ENCODE measurements at regions not wholly inside any gene's neighbourhood (a gene's known extent, or its start where the extent isn't known, plus 50 kb on each side); places are given as distances from the start of the nearest gene placed in this dataset.

DNA sequence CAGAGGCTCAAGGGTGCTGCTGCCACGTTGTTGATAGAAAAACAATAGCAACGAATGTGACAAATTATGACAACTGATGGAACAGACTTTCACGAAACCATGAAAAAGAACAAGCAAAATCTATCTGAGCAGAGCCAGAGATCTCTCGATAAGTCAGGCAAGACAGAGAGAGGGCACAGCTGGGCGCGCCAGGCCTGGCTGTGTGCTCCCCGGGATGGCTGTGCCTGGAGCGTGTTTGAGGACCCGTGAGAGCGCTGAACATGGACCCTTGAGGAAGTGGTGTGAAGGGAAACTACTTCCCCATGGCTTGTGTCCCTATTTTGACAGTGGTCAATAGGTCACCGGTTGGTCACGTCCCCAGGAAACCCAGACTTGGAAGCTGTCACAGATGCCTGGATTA, 83.1 kb upstream of the FGF3 start:
- Histone ChIP-seq H3K27ac (ENCODE audit: low read length) (no peak overlapping the region), H3K9me3 (ENCODE audit: insufficient read depth, low read length) (no peaks in the 10 kb centered on the region), H3K4me1 (ENCODE audit: low read length) (no peaks in the 10 kb centered on the region), H3K27me3 (ENCODE audit: low read depth, low read length) (0 out of 2 replicates have a peak, but pooled peaks cover 5% of the 10 kb centered on the region), H3K4me2 (ENCODE audit: low read length) (no peak overlapping the region), H4K20me1 (ENCODE audit: insufficient read depth, low read length) (no peaks in the 10 kb centered on the region), H3K9ac (ENCODE audit: low read length) (no peak overlapping the region), H2AFZ (ENCODE audit: low read depth, low read length) (no peak overlapping the region), H3K36me3 (replicated peaks; ENCODE audit: low read depth, low read length) (no peaks in the 10 kb centered on the region), H3K4me3 (ENCODE audit: low read length) (no peak overlapping the region), H3K79me2 (ENCODE audit: low read length) (no peaks in the 10 kb centered on the region)
- TF ChIP-seq EZH2phosphoT487 (IDR thresholded peaks at IDR 0.05; ENCODE audit: low read depth) (no peak), CTCF (IDR thresholded peaks at IDR 0.05; ENCODE audit: low read depth, low read length) (no peak)

- Histone ChIP-seq H3K79me2 (ENCODE audit: low read length) (no peaks in the 10 kb centered on the region), H3K4me2 (ENCODE audit: low read length) (no peak overlapping the region), H3K36me3 (replicated peaks; ENCODE audit: low read depth, low read length) (no peaks in the 10 kb centered on the region), H3K27ac (ENCODE audit: low read length) (no peak overlapping the region), H2AFZ (ENCODE audit: low read depth, low read length) (no peak overlapping the region), H3K4me3 (ENCODE audit: low read length) (no peak overlapping the region), H4K20me1 (ENCODE audit: insufficient read depth, low read length) (no peaks in the 10 kb centered on the region), H3K4me1 (ENCODE audit: low read length) (no peaks in the 10 kb centered on the region), H3K9ac (ENCODE audit: low read length) (no peak overlapping the region), H3K9me3 (ENCODE audit: insufficient read depth, low read length) (no peaks in the 10 kb centered on the region), H3K27me3 (ENCODE audit: low read depth, low read length) (peaks cover 3% of the 10 kb centered on the region; the same call in 1 of the 2 replicates)
- TF ChIP-seq CTCF (IDR thresholded peaks at IDR 0.05; ENCODE audit: low read depth, low read length) (no peak), EZH2phosphoT487 (IDR thresholded peaks at IDR 0.05; ENCODE audit: low read depth) (no peak)
These were observed 84.0 kb upstream of the FGF3 start for GRCh38 chr11:69903211-69903610.

- H3K4me2 ChIP-seq (ENCODE audit: low read length) = no peak overlapping the region
- TF ChIP-seq EZH2phosphoT487 (IDR thresholded peaks at IDR 0.05; ENCODE audit: low read depth) = no peak
- no peak for TF ChIP-seq CTCF (IDR thresholded peaks at IDR 0.05; ENCODE audit: low read depth, low read length)
These were observed 85.2 kb upstream of the FGF3 start for GRCh38 chr11:69904161-69904973.

GRCh38 chr11:69904974-69905535, 85.8 kb upstream of the FGF3 start:
- TF ChIP-seq EZH2phosphoT487 (IDR thresholded peaks at IDR 0.05; ENCODE audit: low read depth) = no peak
- TF ChIP-seq CTCF (IDR thresholded peaks at IDR 0.05; ENCODE audit: low read depth, low read length) = no peak
- no peak overlapping the region for H3K27ac ChIP-seq (ENCODE audit: low read length)
- H4K20me1 ChIP-seq (ENCODE audit: insufficient read depth, low read length) = no peaks in the 10 kb centered on the region
- H3K4me3 ChIP-seq (ENCODE audit: low read length) = no peak overlapping the region
- H3K36me3 ChIP-seq (replicated peaks; ENCODE audit: low read depth, low read length) = no peaks in the 10 kb centered on the region
- no peak overlapping the region for H3K9ac ChIP-seq (ENCODE audit: low read length)
- H3K4me1 ChIP-seq (ENCODE audit: low read length) = no peaks in the 10 kb centered on the region
- H3K27me3 ChIP-seq (ENCODE audit: low read depth, low read length) = peaks cover 3% of the 10 kb centered on the region; the same call in 1 of the 2 replicates
- no peaks in the 10 kb centered on the region for H3K9me3 ChIP-seq (ENCODE audit: insufficient read depth, low read length)
- H2AFZ ChIP-seq (ENCODE audit: low read depth, low read length) = no peak overlapping the region
- H3K4me2 ChIP-seq (ENCODE audit: low read length) = no peak overlapping the region
- no peaks in the 10 kb centered on the region for H3K79me2 ChIP-seq (ENCODE audit: low read length)

More at GRCh38 chr11:69904161-69904973, 85.2 kb upstream of the FGF3 start:
- Histone ChIP-seq H3K9me3 (ENCODE audit: insufficient read depth, low read length) (no peaks in the 10 kb centered on the region), H3K27me3 (ENCODE audit: low read depth, low read length) (peaks cover 3% of the 10 kb centered on the region; the same call in 1 of the 2 replicates), H2AFZ (ENCODE audit: low read depth, low read length) (no peak overlapping the region), H4K20me1 (ENCODE audit: insufficient read depth, low read length) (no peaks in the 10 kb centered on the region), H3K27ac (ENCODE audit: low read length) (no peak overlapping the region), H3K9ac (ENCODE audit: low read length) (no peak overlapping the region), H3K4me1 (ENCODE audit: low read length) (no peaks in the 10 kb centered on the region), H3K4me3 (ENCODE audit: low read length) (no peak overlapping the region), H3K79me2 (ENCODE audit: low read length) (no peaks in the 10 kb centered on the region), H3K36me3 (replicated peaks; ENCODE audit: low read depth, low read length) (no peaks in the 10 kb centered on the region)
